ENCODE measurements at regions not wholly inside any gene's neighbourhood (a gene's known extent, or its start where the extent isn't known, plus 50 kb on each side); places are given as distances from the start of the nearest gene placed in this dataset.

GRCh38 chr1:5746611-5747425 is 245.4 kb downstream of the NPHP4 start:
- TF ChIP-seq, protein P1, sequence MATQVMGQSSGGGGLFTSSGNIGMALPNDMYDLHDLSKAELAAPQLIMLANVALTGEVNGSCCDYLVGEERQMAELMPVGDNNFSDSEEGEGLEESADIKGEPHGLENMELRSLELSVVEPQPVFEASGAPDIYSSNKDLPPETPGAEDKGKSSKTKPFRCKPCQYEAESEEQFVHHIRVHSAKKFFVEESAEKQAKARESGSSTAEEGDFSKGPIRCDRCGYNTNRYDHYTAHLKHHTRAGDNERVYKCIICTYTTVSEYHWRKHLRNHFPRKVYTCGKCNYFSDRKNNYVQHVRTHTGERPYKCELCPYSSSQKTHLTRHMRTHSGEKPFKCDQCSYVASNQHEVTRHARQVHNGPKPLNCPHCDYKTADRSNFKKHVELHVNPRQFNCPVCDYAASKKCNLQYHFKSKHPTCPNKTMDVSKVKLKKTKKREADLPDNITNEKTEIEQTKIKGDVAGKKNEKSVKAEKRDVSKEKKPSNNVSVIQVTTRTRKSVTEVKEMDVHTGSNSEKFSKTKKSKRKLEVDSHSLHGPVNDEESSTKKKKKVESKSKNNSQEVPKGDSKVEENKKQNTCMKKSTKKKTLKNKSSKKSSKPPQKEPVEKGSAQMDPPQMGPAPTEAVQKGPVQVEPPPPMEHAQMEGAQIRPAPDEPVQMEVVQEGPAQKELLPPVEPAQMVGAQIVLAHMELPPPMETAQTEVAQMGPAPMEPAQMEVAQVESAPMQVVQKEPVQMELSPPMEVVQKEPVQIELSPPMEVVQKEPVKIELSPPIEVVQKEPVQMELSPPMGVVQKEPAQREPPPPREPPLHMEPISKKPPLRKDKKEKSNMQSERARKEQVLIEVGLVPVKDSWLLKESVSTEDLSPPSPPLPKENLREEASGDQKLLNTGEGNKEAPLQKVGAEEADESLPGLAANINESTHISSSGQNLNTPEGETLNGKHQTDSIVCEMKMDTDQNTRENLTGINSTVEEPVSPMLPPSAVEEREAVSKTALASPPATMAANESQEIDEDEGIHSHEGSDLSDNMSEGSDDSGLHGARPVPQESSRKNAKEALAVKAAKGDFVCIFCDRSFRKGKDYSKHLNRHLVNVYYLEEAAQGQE (IDR thresholded peaks at IDR 0.05; ENCODE audit: insufficient read depth in 1 of 2, low read depth in 2 of 2, low read length in 2 of 2) = no peak
- no peak for TF ChIP-seq SIN3A (IDR thresholded peaks at IDR 0.05; ENCODE audit: borderline replicate concordance, insufficient read depth, low read length)

All from PFSK-1 (cell line).